ENCODE measurements at regions not wholly inside any gene's neighbourhood (a gene's known extent, or its start where the extent isn't known, plus 50 kb on each side); places are given as distances from the start of the nearest gene placed in this dataset.

DNA sequence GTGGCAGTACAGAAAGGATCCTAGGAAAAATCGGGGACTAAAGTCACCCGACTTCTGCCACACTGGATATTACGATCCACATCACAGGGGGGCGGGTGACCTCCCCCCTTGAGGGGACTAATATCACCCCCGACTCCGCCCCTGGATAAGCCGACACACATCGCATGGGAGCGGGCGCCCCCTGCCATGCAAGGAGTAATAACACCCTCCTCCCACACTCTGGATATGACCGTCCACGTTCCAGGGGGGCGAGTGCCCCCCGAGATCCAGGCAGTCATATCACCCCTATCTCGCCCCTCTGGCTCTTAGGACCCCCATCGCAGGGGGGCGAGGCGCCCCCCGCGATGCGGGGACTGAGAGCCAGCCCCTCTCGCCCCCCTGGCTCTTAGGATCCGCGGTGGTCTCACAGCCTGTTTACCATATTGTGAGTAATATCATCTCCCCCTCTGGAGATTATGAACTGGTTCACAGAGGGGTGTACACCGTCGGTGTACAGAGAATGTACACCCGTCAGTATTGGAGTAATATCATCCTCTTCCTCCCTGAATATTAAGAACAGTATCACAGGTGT lies 423.0 kb downstream of the DIRAS2 start:
- TF ChIP-seq, protein P1, sequence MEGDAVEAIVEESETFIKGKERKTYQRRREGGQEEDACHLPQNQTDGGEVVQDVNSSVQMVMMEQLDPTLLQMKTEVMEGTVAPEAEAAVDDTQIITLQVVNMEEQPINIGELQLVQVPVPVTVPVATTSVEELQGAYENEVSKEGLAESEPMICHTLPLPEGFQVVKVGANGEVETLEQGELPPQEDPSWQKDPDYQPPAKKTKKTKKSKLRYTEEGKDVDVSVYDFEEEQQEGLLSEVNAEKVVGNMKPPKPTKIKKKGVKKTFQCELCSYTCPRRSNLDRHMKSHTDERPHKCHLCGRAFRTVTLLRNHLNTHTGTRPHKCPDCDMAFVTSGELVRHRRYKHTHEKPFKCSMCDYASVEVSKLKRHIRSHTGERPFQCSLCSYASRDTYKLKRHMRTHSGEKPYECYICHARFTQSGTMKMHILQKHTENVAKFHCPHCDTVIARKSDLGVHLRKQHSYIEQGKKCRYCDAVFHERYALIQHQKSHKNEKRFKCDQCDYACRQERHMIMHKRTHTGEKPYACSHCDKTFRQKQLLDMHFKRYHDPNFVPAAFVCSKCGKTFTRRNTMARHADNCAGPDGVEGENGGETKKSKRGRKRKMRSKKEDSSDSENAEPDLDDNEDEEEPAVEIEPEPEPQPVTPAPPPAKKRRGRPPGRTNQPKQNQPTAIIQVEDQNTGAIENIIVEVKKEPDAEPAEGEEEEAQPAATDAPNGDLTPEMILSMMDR (tag by site-specific recombination; IDR thresholded peaks at IDR 0.05): 0 out of 2 replicates have a peak, but pooled peaks have one; percentile 21
- TF ChIP-seq, protein P2, sequence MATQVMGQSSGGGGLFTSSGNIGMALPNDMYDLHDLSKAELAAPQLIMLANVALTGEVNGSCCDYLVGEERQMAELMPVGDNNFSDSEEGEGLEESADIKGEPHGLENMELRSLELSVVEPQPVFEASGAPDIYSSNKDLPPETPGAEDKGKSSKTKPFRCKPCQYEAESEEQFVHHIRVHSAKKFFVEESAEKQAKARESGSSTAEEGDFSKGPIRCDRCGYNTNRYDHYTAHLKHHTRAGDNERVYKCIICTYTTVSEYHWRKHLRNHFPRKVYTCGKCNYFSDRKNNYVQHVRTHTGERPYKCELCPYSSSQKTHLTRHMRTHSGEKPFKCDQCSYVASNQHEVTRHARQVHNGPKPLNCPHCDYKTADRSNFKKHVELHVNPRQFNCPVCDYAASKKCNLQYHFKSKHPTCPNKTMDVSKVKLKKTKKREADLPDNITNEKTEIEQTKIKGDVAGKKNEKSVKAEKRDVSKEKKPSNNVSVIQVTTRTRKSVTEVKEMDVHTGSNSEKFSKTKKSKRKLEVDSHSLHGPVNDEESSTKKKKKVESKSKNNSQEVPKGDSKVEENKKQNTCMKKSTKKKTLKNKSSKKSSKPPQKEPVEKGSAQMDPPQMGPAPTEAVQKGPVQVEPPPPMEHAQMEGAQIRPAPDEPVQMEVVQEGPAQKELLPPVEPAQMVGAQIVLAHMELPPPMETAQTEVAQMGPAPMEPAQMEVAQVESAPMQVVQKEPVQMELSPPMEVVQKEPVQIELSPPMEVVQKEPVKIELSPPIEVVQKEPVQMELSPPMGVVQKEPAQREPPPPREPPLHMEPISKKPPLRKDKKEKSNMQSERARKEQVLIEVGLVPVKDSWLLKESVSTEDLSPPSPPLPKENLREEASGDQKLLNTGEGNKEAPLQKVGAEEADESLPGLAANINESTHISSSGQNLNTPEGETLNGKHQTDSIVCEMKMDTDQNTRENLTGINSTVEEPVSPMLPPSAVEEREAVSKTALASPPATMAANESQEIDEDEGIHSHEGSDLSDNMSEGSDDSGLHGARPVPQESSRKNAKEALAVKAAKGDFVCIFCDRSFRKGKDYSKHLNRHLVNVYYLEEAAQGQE (tag by site-specific recombination; IDR thresholded peaks at IDR 0.05): no peak
- no peak for TF ChIP-seq ZNF114 (tag by site-specific recombination; IDR thresholded peaks at IDR 0.05)
- no peak for TF ChIP-seq ZFP37 (tag by site-specific recombination; IDR thresholded peaks at IDR 0.05)
- no peak for TF ChIP-seq ZNF223 (tag by site-specific recombination; IDR thresholded peaks at IDR 0.05)
- TF ChIP-seq ZNF623 (tag by site-specific recombination; IDR thresholded peaks at IDR 0.05): no peak
- TF ChIP-seq BCL11A (tag by site-specific recombination; IDR thresholded peaks at IDR 0.05; ENCODE audit: low read depth): no peak
- TF ChIP-seq ZNF707 (tag by site-specific recombination; IDR thresholded peaks at IDR 0.05): no peak
- no peak for TF ChIP-seq ZNF394 (tag by site-specific recombination; IDR thresholded peaks at IDR 0.05; ENCODE audit: borderline replicate concordance)
- no peak for TF ChIP-seq GFI1B (tag by site-specific recombination; IDR thresholded peaks at IDR 0.05)
- no peak for TF ChIP-seq KLF9 (tag by site-specific recombination; IDR thresholded peaks at IDR 0.05; ENCODE audit: low read depth)
